ES-I3 (cell line): ENCODE measurements at regions not wholly inside any gene's neighbourhood (a gene's known extent, or its start where the extent isn't known, plus 50 kb on each side); places are given as distances from the start of the nearest gene placed in this dataset.

Source experiments
- H3K36me3 ChIP-seq: 2 replicates; pipeline ENCODE4 v1.6.1; 2013; ENCODE audit warnings: mild to moderate bottlenecking, low read length, control low read depth, moderate library complexity; ENCODE audit not compliant: insufficient read depth
- H3K4me1 ChIP-seq: 2 replicates; pipeline ENCODE4 v1.6.1; 2013; ENCODE audit warnings: mild to moderate bottlenecking, control low read depth, low read length; ENCODE audit not compliant: insufficient read depth
- H3K9ac ChIP-seq: 2 replicates; pipeline ENCODE4 v1.6.1; 2013; ENCODE audit warnings: low read depth, mild to moderate bottlenecking, low read length, moderate library complexity
- H3K9me3 ChIP-seq: 2 replicates; pipeline ENCODE4 v1.6.1; 2013; ENCODE audit warnings: mild to moderate bottlenecking, low read length, moderate library complexity; ENCODE audit not compliant: control insufficient read depth, insufficient read depth

DNA sequence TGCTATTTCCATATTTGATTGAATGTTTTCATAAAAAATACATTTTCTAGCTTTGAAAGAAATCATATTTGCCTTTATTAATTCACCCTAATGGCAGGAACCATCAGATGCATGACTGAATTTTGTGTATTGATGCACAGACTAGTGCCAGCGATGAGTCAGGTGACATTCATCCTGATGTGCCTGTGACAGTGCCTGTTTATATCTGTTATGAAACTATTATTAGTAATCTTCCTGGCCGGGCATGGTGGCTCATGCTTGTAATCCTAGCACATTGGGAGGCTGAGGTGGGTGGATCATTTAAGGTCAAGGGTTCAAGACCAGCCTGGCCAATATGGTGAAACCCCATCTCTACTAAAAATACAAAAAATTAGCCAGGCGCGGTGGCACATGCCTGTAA is 170.0 kb downstream of the TSN start:
- H3K9ac ChIP-seq: no peak overlapping the region
- H3K9me3 ChIP-seq: no peaks in the 10 kb centered on the region
- no peaks in the 10 kb centered on the region for H3K4me1 ChIP-seq
- H3K36me3 ChIP-seq: no peaks in the 10 kb centered on the region

DNA sequence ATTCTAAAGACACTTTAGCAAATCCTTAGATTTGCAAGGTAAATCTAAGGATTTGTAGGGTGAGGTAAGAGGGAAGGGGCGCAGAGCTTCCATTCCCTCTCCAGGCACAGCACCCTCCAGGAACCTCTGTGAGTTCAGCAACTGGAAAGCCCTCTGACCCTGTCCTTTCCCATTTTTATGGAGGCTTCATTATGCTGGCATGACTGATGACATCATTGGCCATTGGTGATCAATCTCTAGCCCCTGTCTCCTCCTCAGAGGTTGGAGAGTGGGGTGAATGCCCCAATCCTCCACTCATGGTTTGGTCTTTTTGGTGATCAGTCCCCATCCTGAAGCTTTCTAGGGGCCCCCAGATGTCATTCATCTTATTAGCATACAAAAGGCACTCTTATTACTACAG is 187.8 kb downstream of the TSN start:
- Histone ChIP-seq H3K36me3 (no peaks in the 10 kb centered on the region), H3K9me3 (no peaks in the 10 kb centered on the region), H3K4me1 (no peaks in the 10 kb centered on the region), H3K9ac (no peak overlapping the region)

DNA sequence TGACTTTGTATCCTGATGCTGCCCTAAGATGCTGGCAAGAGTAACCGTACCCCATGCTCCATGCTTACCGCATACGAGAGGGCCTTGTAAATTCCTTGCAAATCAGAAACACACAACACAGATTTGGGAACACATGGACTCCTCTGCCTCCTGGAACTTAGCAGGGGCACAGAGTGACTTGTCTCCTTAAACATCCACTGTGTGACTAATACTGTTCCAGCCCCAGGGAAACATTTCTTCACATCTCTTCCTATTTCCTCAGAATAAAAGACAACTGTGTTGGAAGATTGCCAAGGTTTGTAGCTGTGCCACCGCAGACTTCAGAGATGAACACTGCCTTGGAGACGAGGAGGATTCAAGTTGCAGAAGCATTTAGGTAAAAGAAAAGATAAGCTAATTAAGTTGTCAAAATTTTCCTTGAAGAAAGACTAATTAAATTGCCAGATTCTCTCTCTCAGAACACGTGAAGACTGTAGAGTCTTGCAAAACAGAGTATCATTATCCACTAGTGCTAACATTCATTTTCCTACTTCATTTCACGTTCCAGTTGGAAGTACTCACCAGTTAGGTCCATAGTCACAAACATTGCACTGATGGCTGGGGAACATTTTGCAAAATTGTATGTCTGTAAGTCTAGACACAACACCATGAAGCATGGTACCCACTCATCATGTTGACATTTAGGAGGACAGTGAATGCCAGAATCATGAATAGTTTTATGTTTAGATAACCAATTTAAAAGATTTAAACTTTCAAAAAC is 188.8 kb downstream of the TSN start:
- H3K36me3 ChIP-seq: no peaks in the 10 kb centered on the region
- H3K9ac ChIP-seq: no peak overlapping the region
- H3K4me1 ChIP-seq: no peaks in the 10 kb centered on the region
- H3K9me3 ChIP-seq: no peaks in the 10 kb centered on the region

DNA sequence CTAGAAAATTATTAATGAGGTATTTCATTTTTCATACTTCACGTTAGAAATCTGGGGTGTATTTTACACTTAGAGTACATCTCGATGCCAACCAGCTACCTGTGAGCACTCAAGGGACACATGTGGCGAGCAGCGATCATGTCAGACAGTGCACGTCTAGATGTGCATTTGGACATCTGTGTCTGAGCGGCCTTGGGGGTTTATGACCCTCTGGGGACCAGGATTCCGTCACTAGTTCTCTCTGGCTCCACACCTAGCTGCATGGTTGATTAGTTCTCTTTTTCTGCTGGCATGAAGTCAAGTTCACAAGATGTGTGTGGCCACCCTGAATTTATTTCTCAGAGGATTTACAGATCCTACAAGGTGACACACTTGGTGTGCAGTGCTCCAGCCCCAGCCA is 192.2 kb downstream of the TSN start:
- Histone ChIP-seq H3K9me3 (no peaks in the 10 kb centered on the region), H3K4me1 (no peaks in the 10 kb centered on the region)

DNA sequence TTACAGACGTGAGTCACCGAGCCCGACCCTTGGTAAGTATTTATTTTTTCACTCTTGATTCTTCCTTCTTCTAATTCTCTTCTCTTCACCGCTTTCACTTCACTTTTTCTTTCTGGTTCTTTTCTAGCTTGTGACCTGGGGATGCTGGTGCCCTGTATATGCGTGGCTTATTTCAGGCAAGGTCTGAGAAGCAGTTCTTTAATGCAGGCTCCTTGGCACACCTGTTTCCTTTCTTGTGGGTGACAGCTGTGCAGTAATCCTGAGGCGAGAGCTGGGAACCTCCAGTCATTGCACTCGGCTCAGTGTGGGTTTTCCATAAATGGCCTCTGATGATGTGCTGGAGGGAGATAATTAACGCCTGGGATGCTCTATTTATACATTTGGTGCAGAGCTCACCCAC is 193.8 kb downstream of the TSN start:
- H3K9me3 ChIP-seq: no peaks in the 10 kb centered on the region
- no peaks in the 10 kb centered on the region for H3K4me1 ChIP-seq
- no peaks in the 10 kb centered on the region for H3K36me3 ChIP-seq
- no peak overlapping the region for H3K9ac ChIP-seq

More for the DNA sequence above, 192.2 kb downstream of the TSN start:
- H3K36me3 ChIP-seq: no peaks in the 10 kb centered on the region
- H3K9ac ChIP-seq: no peak overlapping the region

DNA sequence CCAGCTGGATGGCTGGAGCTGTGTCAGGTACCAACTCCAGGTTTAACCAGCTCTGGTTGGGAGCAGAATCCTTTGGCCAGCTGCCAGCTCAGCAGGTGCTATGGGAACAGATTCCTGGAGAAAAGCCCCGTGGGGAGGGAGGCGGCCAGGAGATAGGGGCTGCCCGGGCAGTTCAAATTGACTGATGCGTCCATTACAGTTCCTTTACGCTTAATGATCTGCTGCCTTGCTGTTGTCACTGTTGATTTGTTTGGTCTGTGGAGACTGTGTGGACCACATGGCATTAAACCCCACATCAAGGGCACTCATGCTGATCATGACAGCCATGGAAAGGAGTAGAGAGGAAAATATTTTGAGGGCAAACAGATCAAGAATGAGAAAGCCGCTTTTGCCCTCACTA is 200.0 kb downstream of the TSN start:
- H3K9ac ChIP-seq: no peak overlapping the region
- H3K36me3 ChIP-seq: no peaks in the 10 kb centered on the region
- no peaks in the 10 kb centered on the region for H3K4me1 ChIP-seq
- H3K9me3 ChIP-seq: no peaks in the 10 kb centered on the region

DNA sequence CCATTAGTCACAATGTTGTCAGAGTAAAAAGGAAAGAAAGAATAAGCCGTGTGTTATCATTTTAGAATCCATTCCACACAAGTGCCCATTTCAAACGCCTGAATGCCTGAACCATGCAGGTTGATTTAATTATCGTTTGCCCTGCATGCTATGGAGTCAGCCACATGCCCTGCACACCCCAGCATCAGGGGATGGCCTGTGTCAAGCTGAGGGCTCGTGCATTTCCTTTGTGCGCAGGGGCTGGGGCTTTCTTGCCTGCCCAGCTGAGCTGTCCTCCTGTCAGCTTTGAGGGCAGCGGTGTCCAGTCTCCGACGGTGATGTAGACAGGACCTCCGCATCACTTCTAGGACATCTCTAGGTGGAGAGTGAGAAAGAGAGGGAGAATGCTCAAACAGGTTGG is 200.4 kb downstream of the TSN start:
- Histone ChIP-seq H3K4me1 (no peaks in the 10 kb centered on the region), H3K9me3 (no peaks in the 10 kb centered on the region), H3K36me3 (no peaks in the 10 kb centered on the region), H3K9ac (no peak overlapping the region)

DNA sequence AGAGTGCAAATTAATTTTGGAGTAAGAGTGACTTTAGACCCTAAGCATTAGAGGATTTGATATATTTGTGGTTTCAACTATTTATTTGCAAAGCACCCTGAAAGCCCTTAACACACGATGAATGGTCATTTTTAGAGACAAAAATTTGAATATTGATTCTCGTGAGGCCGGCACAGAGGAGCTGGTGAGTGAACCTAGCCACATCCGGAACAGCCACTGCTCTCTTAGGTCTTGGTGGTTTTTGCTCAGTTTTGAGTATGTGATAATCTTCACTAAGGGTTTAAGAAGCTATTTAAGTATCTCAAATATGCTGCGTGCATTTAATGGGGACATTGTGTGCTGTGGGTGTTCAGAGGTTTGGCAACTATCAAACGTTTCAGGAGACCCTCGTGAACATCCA is 204.8 kb downstream of the TSN start:
- H3K4me1 ChIP-seq: no peaks in the 10 kb centered on the region
- H3K9ac ChIP-seq: no peak overlapping the region
- no peaks in the 10 kb centered on the region for H3K36me3 ChIP-seq
- no peaks in the 10 kb centered on the region for H3K9me3 ChIP-seq

DNA sequence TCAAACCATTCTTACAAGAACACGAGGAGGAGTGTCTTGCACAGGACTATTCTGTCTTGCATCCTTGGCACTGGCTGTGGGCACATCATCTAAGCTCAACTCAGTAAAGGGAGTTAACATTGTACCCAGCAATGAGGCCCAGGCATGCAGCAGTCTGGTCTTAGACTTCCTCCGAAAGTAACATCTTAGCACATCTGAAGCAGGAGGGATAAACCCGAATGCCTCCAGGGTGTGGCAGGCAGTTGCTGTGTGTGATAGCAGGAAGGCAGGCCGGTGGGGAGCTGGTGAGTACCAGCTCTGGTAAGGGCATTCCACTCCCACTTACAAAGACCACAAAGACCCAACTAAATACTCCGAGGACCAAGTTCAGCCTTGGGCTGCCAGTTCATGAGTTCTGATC is 206.3 kb downstream of the TSN start:
- Histone ChIP-seq H3K4me1 (no peaks in the 10 kb centered on the region), H3K9me3 (no peaks in the 10 kb centered on the region), H3K9ac (no peak overlapping the region), H3K36me3 (no peaks in the 10 kb centered on the region)

DNA sequence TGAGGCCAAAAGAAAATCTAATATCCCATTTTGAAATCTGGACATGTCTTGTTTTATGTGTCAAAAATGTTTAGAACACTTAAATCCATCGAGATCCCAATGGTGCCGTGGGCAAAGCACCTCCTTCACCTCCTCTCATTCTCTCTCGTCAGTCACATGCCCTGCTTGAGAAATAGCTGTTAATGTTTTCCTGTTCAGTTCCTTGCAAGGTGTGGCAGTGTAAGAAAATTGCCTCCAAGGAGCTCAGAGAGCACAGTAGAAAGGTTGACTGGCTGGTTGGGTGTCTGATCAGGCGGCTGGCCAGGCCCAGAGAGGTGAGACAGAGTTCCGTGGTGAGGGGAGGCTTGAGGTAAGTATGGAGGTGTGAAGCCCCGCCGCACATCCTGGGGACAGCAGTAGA is 210.2 kb downstream of the TSN start:
- Histone ChIP-seq H3K9ac (no peak overlapping the region), H3K36me3 (no peaks in the 10 kb centered on the region), H3K9me3 (no peaks in the 10 kb centered on the region), H3K4me1 (no peaks in the 10 kb centered on the region)

DNA sequence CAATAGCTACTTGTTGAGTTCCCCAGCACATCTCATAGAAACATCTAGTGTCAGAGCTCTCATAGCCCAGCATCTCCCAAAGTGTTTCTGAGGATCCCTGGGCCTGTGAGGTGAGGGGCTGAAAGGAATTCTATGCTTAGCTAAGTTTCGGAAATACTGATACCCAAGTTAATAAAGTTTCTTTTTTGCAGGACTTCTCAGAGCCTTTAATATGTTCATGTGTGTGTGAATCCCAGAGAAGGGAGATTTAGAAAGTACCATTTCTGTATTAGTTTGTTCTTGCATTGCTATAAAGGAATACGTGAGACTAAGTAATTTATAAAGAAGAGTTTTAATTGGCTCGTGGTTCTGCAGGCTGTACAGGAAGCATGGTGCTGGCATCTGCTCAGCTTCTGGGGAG is 211.2 kb downstream of the TSN start:
- Histone ChIP-seq H3K36me3 (no peaks in the 10 kb centered on the region), H3K4me1 (no peaks in the 10 kb centered on the region)

DNA sequence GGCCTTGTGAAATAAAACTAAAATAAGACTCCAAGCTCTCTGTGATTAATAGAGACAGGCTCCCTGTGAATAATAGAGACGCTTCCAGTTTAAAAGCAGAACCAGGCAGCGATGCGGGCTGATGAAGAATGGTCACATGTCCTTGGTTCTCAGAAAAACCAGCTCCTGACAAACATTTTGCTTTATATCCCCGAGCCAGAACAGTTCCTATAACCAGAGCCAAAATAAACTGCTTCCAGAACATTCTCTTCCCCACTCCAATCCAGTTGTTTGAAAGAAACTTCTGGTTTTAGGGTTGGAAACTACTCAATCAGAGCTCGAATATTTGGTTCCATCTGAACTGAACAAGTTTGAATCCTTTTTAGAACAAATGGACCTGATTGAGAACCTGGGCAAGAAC is 213.7 kb downstream of the TSN start:
- Histone ChIP-seq H3K9me3 (no peaks in the 10 kb centered on the region), H3K4me1 (peaks cover 5% of the 10 kb centered on the region), H3K9ac (no peak overlapping the region), H3K36me3 (no peaks in the 10 kb centered on the region)

More for the DNA sequence above, 211.2 kb downstream of the TSN start:
- Histone ChIP-seq H3K9me3 (no peaks in the 10 kb centered on the region), H3K9ac (no peak overlapping the region)

DNA sequence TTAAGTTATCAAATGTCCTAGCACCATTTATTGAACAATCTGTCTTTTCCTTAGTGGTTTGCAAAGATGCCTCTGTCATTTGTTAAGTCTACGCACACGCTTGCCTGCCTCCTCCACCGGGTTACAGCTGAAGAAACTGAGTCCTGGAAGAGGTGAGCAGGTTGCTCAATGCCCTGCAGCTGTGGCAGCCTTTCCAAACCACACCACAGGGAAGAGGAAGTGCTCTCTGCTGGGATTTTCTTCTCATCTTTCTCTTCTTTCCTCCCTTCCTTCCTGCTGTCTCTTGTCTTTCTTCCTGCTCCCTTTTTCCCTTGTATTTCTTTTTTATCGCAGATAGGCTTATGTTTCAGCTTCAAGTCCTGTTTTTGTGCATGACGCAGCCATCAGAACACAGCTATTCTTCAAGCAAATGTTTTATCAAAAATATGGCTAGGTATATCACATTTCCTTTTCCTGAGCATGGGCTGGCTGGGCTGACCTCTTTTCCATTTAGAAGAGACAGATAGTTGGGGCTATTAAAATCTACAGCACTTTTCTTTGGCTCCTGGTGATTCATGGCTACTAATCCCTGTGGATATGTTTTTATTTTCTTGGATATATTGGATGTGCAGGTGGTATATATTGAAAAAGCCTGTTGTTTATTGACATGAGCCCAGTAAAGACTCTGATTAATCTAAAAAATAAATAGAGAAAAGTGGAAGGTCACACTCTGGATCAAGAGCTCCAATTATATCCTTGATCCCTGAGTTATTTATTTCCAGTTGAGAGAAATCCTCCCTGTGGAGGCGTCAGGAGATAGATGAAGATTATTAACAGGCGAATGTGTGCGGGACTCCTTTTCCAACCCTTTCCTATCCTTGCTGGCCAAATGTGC is 214.6 kb downstream of the TSN start:
- peaks cover 12% of the 10 kb centered on the region for H3K4me1 ChIP-seq
- no peak overlapping the region for H3K9ac ChIP-seq
- H3K36me3 ChIP-seq: no peaks in the 10 kb centered on the region
- H3K9me3 ChIP-seq: no peaks in the 10 kb centered on the region

DNA sequence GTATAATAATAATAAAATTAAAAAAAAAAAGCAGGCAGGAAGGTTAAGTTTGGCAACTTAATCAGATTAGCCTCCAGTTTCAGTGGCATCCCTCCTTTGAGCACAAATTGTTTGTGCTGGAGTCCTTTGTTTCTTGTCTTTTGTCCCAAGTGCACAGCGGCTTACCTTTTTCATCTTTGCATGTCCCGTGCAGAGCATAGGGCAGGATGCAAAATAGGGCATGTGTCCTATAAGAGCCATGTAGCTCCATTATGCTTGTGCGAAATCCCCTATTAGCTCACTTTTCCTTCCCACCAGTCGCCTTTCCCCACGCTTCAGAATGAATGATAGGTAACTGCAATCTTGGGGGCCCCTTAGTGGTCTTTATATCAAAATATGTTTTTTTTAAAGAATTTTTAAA is 216.8 kb downstream of the TSN start:
- Histone ChIP-seq H3K36me3 (no peaks in the 10 kb centered on the region), H3K9me3 (no peaks in the 10 kb centered on the region), H3K4me1 (peaks cover 17% of the 10 kb centered on the region), H3K9ac (no peak overlapping the region)
